Astrocyte (in vitro differentiated cells and primary cell): ENCODE measurements at regions not wholly inside any gene's neighbourhood (a gene's known extent, or its start where the extent isn't known, plus 50 kb on each side); places are given as distances from the start of the nearest gene placed in this dataset.

ENCODE experiments used
- CTCF ChIP-seq: IDR thresholded peaks from 2 replicates; pipeline ENCODE4 v1.5.1; 2011; ENCODE audit warnings: low read depth, mild to moderate bottlenecking, inconsistent platforms, low read length, moderate library complexity; ENCODE audit not compliant: insufficient read depth
- EZH2 ChIP-seq: IDR thresholded peaks from 2 replicates; pipeline ENCODE4 v1.6.1; 2012; ENCODE audit warnings: mild to moderate bottlenecking, low read length, inconsistent platforms; ENCODE audit not compliant: insufficient read depth

DNA sequence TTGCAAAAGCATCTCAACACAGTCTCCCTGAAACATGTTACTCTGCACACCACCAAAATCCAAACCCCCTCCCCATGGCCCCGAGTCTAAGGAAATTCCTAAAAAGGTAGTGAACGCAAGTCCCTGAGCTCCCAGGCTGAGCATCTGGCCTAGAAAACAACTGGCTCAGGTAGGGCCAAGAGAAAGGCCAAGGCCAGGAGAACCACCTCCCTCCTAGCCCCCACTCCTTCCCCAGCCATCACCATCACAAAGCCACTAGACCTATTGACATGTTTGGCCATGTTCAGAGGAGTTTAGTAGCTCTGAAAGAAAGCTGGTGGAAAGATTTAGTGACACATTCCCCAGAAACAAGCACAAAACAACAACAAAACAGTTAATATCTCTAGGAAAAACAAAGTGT, 220.0 kb upstream of the PSMD7 start:
- TF ChIP-seq CTCF, result no peak
- TF ChIP-seq EZH2, result no peak
